Colonic mucosa (tissue), 4 donors: ENCODE measurements at regions not wholly inside any gene's neighbourhood (a gene's known extent, or its start where the extent isn't known, plus 50 kb on each side); places are given as distances from the start of the nearest gene placed in this dataset.

Experiments
- DNase-seq: peaks from one replicate; pipeline ENCODE4 v3.0.0-alpha.2; 2020
- H3K27ac ChIP-seq: fragments of 200-600 bp; one replicate; pipeline ENCODE4 v1.8.0; 2021
- H3K27me3 ChIP-seq: fragments of 200-600 bp; one replicate; pipeline ENCODE4 v1.8.0; 2021
- H3K36me3 ChIP-seq: fragments of 200-600 bp; one replicate; pipeline ENCODE4 v1.8.0; 2021
- H3K4me1 ChIP-seq: fragments of 200-600 bp; one replicate; pipeline ENCODE4 v1.8.0; 2021; ENCODE audit warnings: mild to moderate bottlenecking
- H3K4me3 ChIP-seq: fragments of 200-600 bp; one replicate; pipeline ENCODE4 v1.8.0; 2021
- H3K9ac ChIP-seq, 2 donors: one replicate each; pipeline ENCODE4 v1.7.0; 2013; ENCODE audit warnings: control low read depth in 2 of 2, low read depth in 2 of 2, low read length in 2 of 2
- H3K9me3 ChIP-seq: fragments of 200-600 bp; one replicate; pipeline ENCODE4 v1.8.0; 2021
- CTCF ChIP-seq: fragments of 200-600 bp; IDR thresholded peaks from one replicate; pipeline ENCODE4 v1.8.0; 2022; ENCODE audit warnings: antibody characterized with exemption, mild to moderate bottlenecking
- intact Hi-C: fragments of 100-400 bp; cut with DNase I; formaldehyde crosslinking; loops from one replicate; pipeline ENCODE4 v1.14.1; 2022
- donor health status: healthy.
- donor health status: DM: no; HTN: no; CAD: no.
- donor health status: DM: no; HTN: no; CAD: no.

- no peaks in the 10 kb centered on the region for H3K27me3 ChIP-seq
- peak overlapping the region; percentile 82 for H3K27ac ChIP-seq
- intact Hi-C loops = loop anchor here (5.0 kb wide), 1 partner anchor 78 kb away; no protein-coding TSS in a partner anchor
- H3K4me1 ChIP-seq = no peaks in the 10 kb centered on the region
- peak overlapping the region in 1 of 2 donors; percentile 30 for H3K9ac ChIP-seq
- no peak overlapping the region for H3K4me3 ChIP-seq
- no peaks in the 10 kb centered on the region for H3K9me3 ChIP-seq
- no peaks in the 10 kb centered on the region for H3K36me3 ChIP-seq
- TF ChIP-seq CTCF = no peak
- peak; percentile 92 for DNase-seq
Measured at GRCh38 chr17:65370669-65371131, 190.7 kb downstream of the AXIN2 start.

- H3K4me1 ChIP-seq = no peaks in the 10 kb centered on the region
- intact Hi-C loops = no loop called here
- H3K36me3 ChIP-seq = no peaks in the 10 kb centered on the region
- DNase-seq = no peak
- H3K9me3 ChIP-seq = no peaks in the 10 kb centered on the region
- TF ChIP-seq CTCF = no peak
- H3K27me3 ChIP-seq = no peaks in the 10 kb centered on the region
- no peak overlapping the region for H3K4me3 ChIP-seq
- no peak overlapping the region for H3K9ac ChIP-seq
- H3K27ac ChIP-seq = no peak overlapping the region
Measured at GRCh38 chr17:65368341-65368740, 193.1 kb downstream of the AXIN2 start.

- H3K4me1 ChIP-seq = peaks cover 6% of the 10 kb centered on the region
- peak overlapping the region in 1 of 2 donors; percentile 21 for H3K9ac ChIP-seq
- intact Hi-C loops = no loop called here
- TF ChIP-seq CTCF = no peak
- H3K4me3 ChIP-seq = no peak overlapping the region
- H3K27ac ChIP-seq = peak overlapping the region; percentile 20
- H3K36me3 ChIP-seq = no peaks in the 10 kb centered on the region
- no peak for DNase-seq
- H3K9me3 ChIP-seq = no peaks in the 10 kb centered on the region
- H3K27me3 ChIP-seq = no peaks in the 10 kb centered on the region
Measured at GRCh38 chr17:65366102-65366844, 195.2 kb downstream of the AXIN2 start.

DNA sequence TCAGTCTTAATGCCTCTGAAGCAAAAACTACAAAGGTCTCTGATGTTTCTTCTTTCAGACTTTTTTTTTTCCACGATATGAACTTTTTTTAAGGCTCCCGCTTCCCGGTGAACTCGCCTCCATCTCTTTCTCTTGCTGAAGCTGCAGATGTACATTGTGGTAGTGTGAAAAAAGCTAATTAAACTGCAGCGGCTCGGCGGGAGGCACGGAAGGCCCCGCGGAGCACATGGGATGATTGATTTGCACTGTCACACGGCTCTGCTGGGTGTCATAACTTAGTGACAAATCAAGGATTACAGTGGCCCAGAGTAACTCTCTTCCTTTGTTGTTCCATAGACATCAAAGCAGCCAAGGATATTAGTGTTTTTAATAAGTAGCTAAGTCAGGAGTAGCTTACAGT lies 196.3 kb downstream of the AXIN2 start:
- Histone ChIP-seq H3K9ac (no peak overlapping the region), H3K36me3 (no peaks in the 10 kb centered on the region), H3K4me1 (peaks cover 6% of the 10 kb centered on the region), H3K9me3 (no peaks in the 10 kb centered on the region), H3K4me3 (no peak overlapping the region), H3K27ac (no peak overlapping the region), H3K27me3 (no peaks in the 10 kb centered on the region)
- intact Hi-C loops = no loop called here
- no peak for TF ChIP-seq CTCF
- no peak for DNase-seq

DNA sequence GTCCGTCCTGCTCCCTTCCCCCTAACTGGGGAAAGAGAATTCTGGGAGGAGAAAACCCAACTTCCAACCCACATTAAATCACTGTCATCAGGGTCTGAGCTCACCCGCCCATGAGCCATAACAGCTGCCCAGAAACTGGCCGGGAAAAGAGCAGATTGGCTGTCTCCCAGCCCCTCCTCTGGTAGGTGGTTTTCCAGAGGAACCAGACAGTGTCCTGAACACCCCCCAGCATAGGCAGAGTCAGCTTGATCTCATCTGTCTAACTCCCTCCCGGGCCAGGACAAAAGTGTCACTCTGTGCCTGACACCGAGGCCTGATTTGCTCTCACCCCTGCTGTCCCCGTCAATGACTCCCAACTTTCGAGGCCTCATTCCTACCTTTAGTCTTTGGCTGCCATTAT lies 197.0 kb downstream of the AXIN2 start:
- DNase-seq = no peak
- no peak for TF ChIP-seq CTCF
- Histone ChIP-seq H3K9me3 (no peaks in the 10 kb centered on the region), H3K36me3 (no peaks in the 10 kb centered on the region), H3K9ac (no peak overlapping the region), H3K27me3 (no peaks in the 10 kb centered on the region), H3K4me3 (no peak overlapping the region), H3K4me1 (peaks cover 6% of the 10 kb centered on the region), H3K27ac (no peak overlapping the region)
- intact Hi-C loops = no loop called here
